ENCODE measurements at regions not wholly inside any gene's neighbourhood (a gene's known extent, or its start where the extent isn't known, plus 50 kb on each side); places are given as distances from the start of the nearest gene placed in this dataset.
A peak's percentile ranks its signal among the peaks of the same experiment; 100 is the strongest.

- H3K27me3 ChIP-seq, result no peaks in the 10 kb centered on the region
- no peaks in the 10 kb centered on the region for H3K9me3 ChIP-seq
- TF ChIP-seq CTCF (IDR thresholded peaks at IDR 0.05), result no peak
- no peaks in the 10 kb centered on the region for H3K4me1 ChIP-seq
- H3K4me3 ChIP-seq, result no peak overlapping the region
- no peak for DNase-seq
- intact Hi-C loops (cut with DNase I; ENCODE audit: low total_unique reads), result no loop called here
- H3K36me3 ChIP-seq, result no peaks in the 10 kb centered on the region
- no peak overlapping the region for H3K27ac ChIP-seq
Observed at GRCh38 chr2:176582176-176582575, 312.9 kb downstream of the MTX2 start.

- no peak for TF ChIP-seq CTCF (IDR thresholded peaks at IDR 0.05)
- no peaks in the 10 kb centered on the region for H3K9me3 ChIP-seq
- DNase-seq, result peak in 1 of 2 donors; percentile 42
- H3K27ac ChIP-seq, result no peak overlapping the region
- no peaks in the 10 kb centered on the region for H3K36me3 ChIP-seq
- no peaks in the 10 kb centered on the region for H3K27me3 ChIP-seq
- no peaks in the 10 kb centered on the region for H3K4me1 ChIP-seq
- intact Hi-C loops (cut with DNase I; ENCODE audit: low total_unique reads), result no loop called here
- no peak overlapping the region for H3K4me3 ChIP-seq
Observed at GRCh38 chr2:176582990-176583481, 313.8 kb downstream of the MTX2 start.

- TF ChIP-seq CTCF (IDR thresholded peaks at IDR 0.05), result no peak
- DNase-seq, result no peak
- intact Hi-C loops (cut with DNase I; ENCODE audit: low total_unique reads), result no loop called here
- Histone ChIP-seq H3K9me3 (no peaks in the 10 kb centered on the region), H3K27ac (no peak overlapping the region), H3K4me1 (no peaks in the 10 kb centered on the region), H3K27me3 (no peaks in the 10 kb centered on the region), H3K36me3 (no peaks in the 10 kb centered on the region), H3K4me3 (no peak overlapping the region)
Observed at GRCh38 chr2:176583607-176584006, 314.4 kb downstream of the MTX2 start.

- DNase-seq, result no peak
- H3K36me3 ChIP-seq, result no peaks in the 10 kb centered on the region
- intact Hi-C loops (cut with DNase I; ENCODE audit: low total_unique reads), result no loop called here
- no peaks in the 10 kb centered on the region for H3K27me3 ChIP-seq
- H3K27ac ChIP-seq, result no peak overlapping the region
- no peak overlapping the region for H3K4me3 ChIP-seq
- no peaks in the 10 kb centered on the region for H3K4me1 ChIP-seq
- no peak for TF ChIP-seq CTCF (IDR thresholded peaks at IDR 0.05)
- H3K9me3 ChIP-seq, result no peaks in the 10 kb centered on the region
Observed at GRCh38 chr2:176584333-176584732, 315.1 kb downstream of the MTX2 start.

GRCh38 chr2:176585291-176585690 lies 316.0 kb downstream of the MTX2 start:
- Histone ChIP-seq H3K36me3 (no peaks in the 10 kb centered on the region), H3K4me1 (no peaks in the 10 kb centered on the region), H3K27ac (no peak overlapping the region), H3K9me3 (no peaks in the 10 kb centered on the region), H3K27me3 (no peaks in the 10 kb centered on the region), H3K4me3 (no peak overlapping the region)
- no peak for DNase-seq
- intact Hi-C loops (cut with DNase I; ENCODE audit: low total_unique reads), result no loop called here
- TF ChIP-seq CTCF (IDR thresholded peaks at IDR 0.05), result no peak

- DNase-seq, result no peak
- no peak for TF ChIP-seq CTCF (IDR thresholded peaks at IDR 0.05)
- intact Hi-C loops (cut with DNase I; ENCODE audit: low total_unique reads), result no loop called here
- H3K4me1 ChIP-seq, result no peaks in the 10 kb centered on the region
- no peak overlapping the region for H3K27ac ChIP-seq
- H3K36me3 ChIP-seq, result no peaks in the 10 kb centered on the region
- no peaks in the 10 kb centered on the region for H3K27me3 ChIP-seq
- H3K9me3 ChIP-seq, result no peaks in the 10 kb centered on the region
- no peak overlapping the region for H3K4me3 ChIP-seq
Observed at GRCh38 chr2:176585791-176586190, 316.5 kb downstream of the MTX2 start.

Measured in tibial artery (tissue), 4 donors.